ENCODE measurements at regions not wholly inside any gene's neighbourhood (a gene's known extent, or its start where the extent isn't known, plus 50 kb on each side); places are given as distances from the start of the nearest gene placed in this dataset.

DNA sequence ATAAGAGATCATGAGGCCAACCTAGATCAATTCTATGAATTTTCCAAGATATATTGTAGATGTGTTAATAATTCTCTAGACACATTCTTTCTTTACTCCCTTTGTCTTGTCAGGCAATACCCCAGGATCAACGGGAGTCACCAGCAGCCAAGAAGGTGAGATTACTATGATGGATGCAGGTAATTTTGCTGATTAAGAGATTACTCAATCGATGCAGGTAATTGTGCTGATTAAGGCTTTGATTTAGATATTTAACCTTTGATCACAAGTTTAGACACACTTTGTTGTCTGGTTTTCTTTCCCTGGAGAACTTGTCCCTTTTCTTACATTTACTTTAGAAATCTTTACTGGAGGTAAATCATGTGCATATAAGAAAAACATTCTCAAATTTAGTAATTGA lies 134.3 kb upstream of the CNTN1 start:
- Histone ChIP-seq H3K4me3 (no peak overlapping the region), H3K36me3 (no peaks in the 10 kb centered on the region), H3K9me3 (no peaks in the 10 kb centered on the region), H3K4me1 (no peaks in the 10 kb centered on the region), H3K27me3 (no peaks in the 10 kb centered on the region), H3K27ac (no peak overlapping the region)
- intact Hi-C loops (cut with DNase I), result no loop called here
- no peak for DNase-seq (ENCODE audit: low spot score in 2 of 2)
- TF ChIP-seq, protein P1, sequence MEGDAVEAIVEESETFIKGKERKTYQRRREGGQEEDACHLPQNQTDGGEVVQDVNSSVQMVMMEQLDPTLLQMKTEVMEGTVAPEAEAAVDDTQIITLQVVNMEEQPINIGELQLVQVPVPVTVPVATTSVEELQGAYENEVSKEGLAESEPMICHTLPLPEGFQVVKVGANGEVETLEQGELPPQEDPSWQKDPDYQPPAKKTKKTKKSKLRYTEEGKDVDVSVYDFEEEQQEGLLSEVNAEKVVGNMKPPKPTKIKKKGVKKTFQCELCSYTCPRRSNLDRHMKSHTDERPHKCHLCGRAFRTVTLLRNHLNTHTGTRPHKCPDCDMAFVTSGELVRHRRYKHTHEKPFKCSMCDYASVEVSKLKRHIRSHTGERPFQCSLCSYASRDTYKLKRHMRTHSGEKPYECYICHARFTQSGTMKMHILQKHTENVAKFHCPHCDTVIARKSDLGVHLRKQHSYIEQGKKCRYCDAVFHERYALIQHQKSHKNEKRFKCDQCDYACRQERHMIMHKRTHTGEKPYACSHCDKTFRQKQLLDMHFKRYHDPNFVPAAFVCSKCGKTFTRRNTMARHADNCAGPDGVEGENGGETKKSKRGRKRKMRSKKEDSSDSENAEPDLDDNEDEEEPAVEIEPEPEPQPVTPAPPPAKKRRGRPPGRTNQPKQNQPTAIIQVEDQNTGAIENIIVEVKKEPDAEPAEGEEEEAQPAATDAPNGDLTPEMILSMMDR (IDR thresholded peaks at IDR 0.05), result no peak

DNA sequence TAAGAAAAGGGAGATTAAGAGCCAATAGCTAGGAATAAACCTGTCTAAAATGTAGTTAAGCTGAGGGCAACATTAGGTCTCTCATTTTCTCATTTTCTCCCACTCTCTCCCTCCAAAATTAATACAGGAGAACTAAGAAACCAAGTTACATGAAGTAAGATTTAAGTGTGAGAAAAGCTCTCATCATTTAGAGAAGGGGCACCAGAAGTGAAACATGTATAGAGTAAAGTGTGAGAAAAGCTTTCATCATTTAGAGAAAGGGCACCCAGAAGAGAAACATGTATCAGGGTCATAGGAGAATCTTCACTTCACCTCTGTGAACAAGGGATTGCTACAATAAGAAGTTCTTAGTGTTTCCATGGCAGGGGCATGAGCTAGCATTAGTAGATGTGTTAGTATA lies 132.4 kb upstream of the CNTN1 start:
- no peak for DNase-seq (ENCODE audit: low spot score in 2 of 2)
- intact Hi-C loops (cut with DNase I), result no loop called here
- H3K4me1 ChIP-seq, result no peaks in the 10 kb centered on the region
- no peak overlapping the region for H3K4me3 ChIP-seq
- no peak overlapping the region for H3K27ac ChIP-seq
- H3K36me3 ChIP-seq, result no peaks in the 10 kb centered on the region
- H3K9me3 ChIP-seq, result no peaks in the 10 kb centered on the region
- TF ChIP-seq, protein P1 (IDR thresholded peaks at IDR 0.05), result no peak
- H3K27me3 ChIP-seq, result no peaks in the 10 kb centered on the region

DNA sequence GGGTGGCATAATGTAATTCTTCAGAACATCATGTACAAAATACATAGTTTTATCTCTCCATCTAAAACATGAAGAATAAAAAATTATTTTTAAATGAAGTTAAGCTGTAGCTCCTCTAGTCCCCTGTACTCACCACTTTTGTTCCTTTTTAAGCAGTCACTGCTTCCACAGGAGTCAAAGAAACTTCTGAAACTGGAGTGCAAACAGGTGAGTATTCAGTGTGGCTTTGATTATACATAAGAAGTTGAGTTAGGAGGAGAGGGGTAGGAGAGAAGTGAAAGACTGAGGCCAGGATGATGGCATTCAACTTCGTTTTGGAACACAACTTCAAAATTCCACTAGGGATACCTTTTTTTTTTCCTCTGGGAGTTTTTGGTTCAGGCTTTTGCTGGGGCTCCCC lies 131.4 kb upstream of the CNTN1 start:
- TF ChIP-seq, protein P1 (IDR thresholded peaks at IDR 0.05), result no peak
- Histone ChIP-seq H3K4me3 (no peak overlapping the region), H3K4me1 (no peaks in the 10 kb centered on the region), H3K9me3 (no peaks in the 10 kb centered on the region), H3K27ac (no peak overlapping the region), H3K36me3 (no peaks in the 10 kb centered on the region), H3K27me3 (no peaks in the 10 kb centered on the region)
- no peak for DNase-seq (ENCODE audit: low spot score in 2 of 2)
- intact Hi-C loops (cut with DNase I), result no loop called here

DNA sequence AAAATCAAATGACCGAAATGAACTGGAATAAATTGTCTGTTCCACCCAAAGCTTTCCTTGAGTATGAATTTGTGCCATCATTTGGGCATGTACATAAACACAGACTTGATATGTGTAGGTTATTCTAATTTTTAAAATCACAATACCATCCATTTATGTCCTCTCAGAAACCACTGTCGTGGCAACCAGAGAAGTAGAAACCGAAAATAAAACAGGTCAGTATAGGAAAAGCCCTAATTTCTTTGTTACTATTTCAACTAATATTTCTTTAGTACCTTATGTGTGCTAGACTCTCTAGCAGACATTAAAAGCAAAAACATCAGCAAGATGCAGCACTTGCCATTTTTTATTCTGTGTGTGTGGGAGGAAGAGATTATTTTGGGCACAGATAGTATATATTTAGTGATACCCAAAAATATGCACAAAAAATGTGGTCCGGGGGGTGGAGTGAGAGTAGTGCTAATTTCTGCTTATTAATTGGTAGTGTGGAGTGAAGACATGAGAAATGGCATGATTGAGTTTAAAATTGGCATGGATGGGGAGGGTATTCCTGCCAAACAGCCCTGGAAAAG lies 130.8 kb upstream of the CNTN1 start:
- H3K27me3 ChIP-seq, result no peaks in the 10 kb centered on the region
- intact Hi-C loops (cut with DNase I), result no loop called here
- no peak overlapping the region for H3K4me3 ChIP-seq
- DNase-seq (ENCODE audit: low spot score in 2 of 2), result no peak
- no peaks in the 10 kb centered on the region for H3K4me1 ChIP-seq
- no peaks in the 10 kb centered on the region for H3K36me3 ChIP-seq
- H3K27ac ChIP-seq, result no peak overlapping the region
- no peaks in the 10 kb centered on the region for H3K9me3 ChIP-seq
- TF ChIP-seq, protein P1 (IDR thresholded peaks at IDR 0.05), result no peak

DNA sequence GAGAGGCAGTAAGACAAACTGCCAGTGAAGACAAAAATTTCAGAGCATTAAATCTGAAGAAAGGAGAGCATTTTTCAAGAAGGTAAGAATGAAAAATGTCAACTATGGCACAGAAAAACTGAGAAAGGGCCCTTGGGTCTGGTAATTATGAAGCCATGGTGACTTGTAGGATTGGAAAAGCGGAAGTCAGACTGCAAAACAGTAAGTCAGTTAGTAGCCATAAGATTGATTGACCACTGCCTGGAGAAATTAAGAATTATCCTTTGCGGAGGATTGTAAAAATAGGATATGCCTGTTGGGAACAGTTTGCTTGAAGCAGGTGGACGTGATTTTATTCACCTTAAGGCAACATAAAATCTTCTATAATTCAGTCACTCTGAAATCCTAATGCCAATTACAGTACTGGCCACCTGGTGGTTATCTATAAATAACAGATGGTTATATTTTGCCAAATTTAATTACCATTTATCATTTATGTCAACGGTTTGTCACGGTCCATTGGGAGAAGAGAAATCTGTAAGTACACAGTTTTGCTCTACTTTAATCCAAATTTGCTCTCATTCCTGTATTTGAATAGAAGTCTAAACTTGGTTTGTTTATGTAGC lies 127.1 kb upstream of the CNTN1 start:
- Histone ChIP-seq H3K4me1 (no peaks in the 10 kb centered on the region), H3K27me3 (no peaks in the 10 kb centered on the region), H3K4me3 (no peak overlapping the region), H3K9me3 (no peaks in the 10 kb centered on the region), H3K36me3 (no peaks in the 10 kb centered on the region), H3K27ac (no peak overlapping the region)
- intact Hi-C loops (cut with DNase I), result no loop called here
- TF ChIP-seq, protein P1 (IDR thresholded peaks at IDR 0.05), result no peak
- DNase-seq (ENCODE audit: low spot score in 2 of 2), result no peak

DNA sequence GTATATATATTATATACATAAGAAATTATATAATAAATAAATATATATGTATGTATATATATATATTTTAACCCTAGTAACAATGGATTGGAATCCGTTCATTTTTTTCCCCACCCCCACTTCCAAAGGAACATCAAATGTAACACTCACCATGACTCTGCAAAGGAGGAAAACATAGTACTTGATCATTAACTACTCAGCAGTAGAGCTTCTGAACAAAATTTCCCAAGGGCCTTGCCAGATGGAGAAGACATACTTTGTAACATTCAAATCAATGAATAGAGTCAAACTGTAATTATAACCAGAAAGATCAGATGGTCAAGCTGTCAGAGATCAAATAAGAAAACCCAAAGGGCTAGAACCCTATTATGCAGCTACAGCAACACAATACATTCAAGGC lies 126.0 kb upstream of the CNTN1 start:
- no peaks in the 10 kb centered on the region for H3K36me3 ChIP-seq
- no peaks in the 10 kb centered on the region for H3K9me3 ChIP-seq

More for the DNA sequence above, 126.0 kb upstream of the CNTN1 start:
- TF ChIP-seq, protein P1 (IDR thresholded peaks at IDR 0.05), result no peak
- Histone ChIP-seq H3K27me3 (no peaks in the 10 kb centered on the region), H3K27ac (no peak overlapping the region), H3K4me3 (no peak overlapping the region), H3K4me1 (no peaks in the 10 kb centered on the region)
- no peak for DNase-seq (ENCODE audit: low spot score in 2 of 2)
- intact Hi-C loops (cut with DNase I), result no loop called here

Data from ascending aorta (tissue), 2 donors.